T-helper 1 cell treated with Interleukin-12 subunit alpha and Interleukin-12 subunit beta and Interleukin-4 antibody, amounts not matched to agents 30 μg/mL and 1 μg/mL, for 36 hours (primary cell): ENCODE measurements at regions not wholly inside any gene's neighbourhood (a gene's known extent, or its start where the extent isn't known, plus 50 kb on each side); places are given as distances from the start of the nearest gene placed in this dataset.

Experiments
- H3K27ac Mint-ChIP-seq: one replicate; pipeline ENCODE4 v1.8.0; 2021; ENCODE audit warnings: mild to moderate bottlenecking, mixed read lengths
- H3K27me3 Mint-ChIP-seq: one replicate; pipeline ENCODE4 v1.8.0; 2021; ENCODE audit warnings: low read depth, mixed read lengths
- H3K36me3 Mint-ChIP-seq: one replicate; pipeline ENCODE4 v1.8.0; 2021; ENCODE audit warnings: low read depth, mixed read lengths
- H3K4me1 Mint-ChIP-seq: one replicate; pipeline ENCODE4 v1.8.0; 2021; ENCODE audit warnings: low read depth, mixed read lengths
- H3K4me3 Mint-ChIP-seq: one replicate; pipeline ENCODE4 v1.8.0; 2021; ENCODE audit warnings: mild to moderate bottlenecking, moderate library complexity, mixed read lengths
- H3K9me3 Mint-ChIP-seq: one replicate; pipeline ENCODE4 v1.8.0; 2021; ENCODE audit warnings: mixed read lengths

DNA sequence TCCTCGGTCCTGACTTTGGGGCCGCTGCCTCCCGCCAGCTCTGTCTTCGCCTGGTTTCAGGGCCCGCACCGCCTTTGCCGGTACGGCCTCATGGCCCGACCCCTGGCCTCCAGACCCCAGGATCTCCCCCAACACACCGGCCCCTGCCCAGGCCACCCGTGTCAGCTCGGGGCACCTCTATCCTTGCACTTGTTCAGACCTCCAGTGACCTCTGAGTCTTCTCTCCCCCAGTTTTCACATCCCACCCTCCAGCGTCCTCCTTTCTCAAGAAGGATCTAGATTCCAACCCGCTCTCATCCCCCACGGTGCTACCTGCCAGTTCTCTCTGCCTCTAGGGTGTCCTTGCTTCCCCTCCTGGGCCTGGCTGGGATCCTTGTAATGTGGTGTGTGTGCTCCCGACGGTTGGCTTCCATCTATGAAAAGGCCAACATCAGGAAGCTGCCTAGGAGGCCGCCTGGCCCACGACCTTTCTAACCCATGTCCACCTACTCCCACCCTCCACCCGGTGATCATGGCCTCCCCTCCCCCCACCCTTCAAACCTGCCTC, 61.1 kb downstream of the SPATA31C2 start:
- Mint-ChIP-seq H3K36me3 (peaks cover 2% of the 10 kb centered on the region), H3K27me3 (peaks cover 63% of the 10 kb centered on the region), H3K27ac (no peak overlapping the region), H3K9me3 (no peaks in the 10 kb centered on the region), H3K4me1 (peaks cover 11% of the 10 kb centered on the region), H3K4me3 (peak overlapping the region; percentile 89)

DNA sequence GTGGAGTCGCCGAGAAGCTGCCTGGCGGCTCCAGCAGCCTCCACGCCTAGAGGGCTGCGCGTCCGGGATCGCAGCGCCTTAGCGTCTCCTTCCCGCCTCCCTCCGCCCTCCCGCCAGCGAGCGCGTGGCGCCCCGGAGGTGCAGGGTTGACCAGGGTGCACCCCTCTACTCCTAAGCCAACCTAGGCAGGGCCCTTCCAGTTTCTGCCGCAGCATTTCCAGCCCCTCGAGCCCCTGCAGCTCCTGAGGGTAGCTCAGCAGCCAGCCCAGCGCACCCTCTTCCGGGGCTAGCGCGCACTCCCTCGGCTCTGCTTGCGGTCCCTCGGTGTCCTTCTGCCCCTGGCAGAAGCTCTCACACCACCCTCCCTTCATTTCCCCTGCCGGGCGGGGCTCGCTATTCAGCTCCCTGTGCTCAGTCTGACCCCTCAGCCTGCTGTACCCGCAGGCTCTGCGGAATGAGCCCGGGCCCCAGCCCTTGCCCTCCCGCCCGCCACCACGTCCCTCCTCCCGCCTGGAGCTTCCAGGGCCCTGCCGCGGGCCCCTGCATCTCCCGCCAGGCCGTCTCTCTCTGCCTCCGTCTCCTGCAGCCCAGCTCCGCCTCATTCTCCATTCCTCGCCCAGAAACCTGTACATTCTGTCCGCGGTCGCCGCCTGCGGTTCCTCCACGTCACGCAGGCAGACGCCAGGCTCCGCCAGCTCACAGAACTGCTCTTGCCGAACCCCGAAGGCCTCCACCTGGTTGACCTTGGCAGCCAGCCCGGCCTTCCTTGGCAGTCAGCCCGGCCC, 61.8 kb downstream of the SPATA31C2 start:
- Mint-ChIP-seq H3K9me3 (no peaks in the 10 kb centered on the region), H3K4me3 (peak overlapping the region; percentile 89), H3K27me3 (peaks cover 70% of the 10 kb centered on the region), H3K36me3 (peaks cover 2% of the 10 kb centered on the region), H3K27ac (no peak overlapping the region), H3K4me1 (peaks cover 11% of the 10 kb centered on the region)

DNA sequence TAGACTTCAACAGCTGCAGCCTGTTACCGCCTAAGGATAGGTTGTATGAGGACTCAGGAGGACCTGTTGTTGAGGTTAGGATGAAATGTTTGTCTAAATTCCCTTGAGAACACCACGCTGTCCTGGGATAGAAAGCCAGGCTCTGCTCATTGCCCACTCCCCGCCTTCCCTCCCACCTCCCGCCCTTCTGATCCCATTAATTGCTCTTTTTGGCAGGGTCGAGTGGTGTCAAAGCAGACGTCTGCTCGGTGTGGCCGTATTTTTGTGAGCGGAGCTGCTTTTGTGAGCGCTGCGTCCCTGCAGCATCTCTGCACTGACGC, 62.3 kb downstream of the SPATA31C2 start:
- Mint-ChIP-seq H3K4me1 (peaks cover 11% of the 10 kb centered on the region), H3K27me3 (peaks cover 75% of the 10 kb centered on the region), H3K4me3 (peak overlapping the region; percentile 89), H3K27ac (no peak overlapping the region), H3K36me3 (peaks cover 2% of the 10 kb centered on the region), H3K9me3 (no peaks in the 10 kb centered on the region)

DNA sequence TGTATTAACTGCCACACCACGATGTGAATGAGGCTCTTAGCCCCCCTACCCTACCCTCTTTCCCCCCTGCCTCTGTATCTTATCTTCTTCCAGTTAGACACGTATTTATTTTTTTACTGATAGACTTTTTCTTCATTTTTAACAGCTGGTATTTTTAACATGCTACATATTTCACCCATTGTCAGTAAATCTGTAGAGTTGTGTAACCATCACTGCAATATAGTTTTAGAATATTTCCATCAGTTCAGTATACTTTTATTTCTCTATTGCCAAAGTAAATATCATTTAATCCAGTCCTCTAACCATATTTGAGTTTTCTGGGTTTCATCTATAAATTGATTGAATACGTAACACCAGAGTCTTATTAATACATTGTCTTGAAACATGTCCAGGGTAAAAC, 62.8 kb downstream of the SPATA31C2 start:
- no peak overlapping the region for H3K27ac Mint-ChIP-seq
- peaks cover 77% of the 10 kb centered on the region for H3K27me3 Mint-ChIP-seq
- H3K4me1 Mint-ChIP-seq = peaks cover 11% of the 10 kb centered on the region
- peaks cover 2% of the 10 kb centered on the region for H3K36me3 Mint-ChIP-seq
- H3K4me3 Mint-ChIP-seq = peak overlapping the region; percentile 89
- no peaks in the 10 kb centered on the region for H3K9me3 Mint-ChIP-seq

DNA sequence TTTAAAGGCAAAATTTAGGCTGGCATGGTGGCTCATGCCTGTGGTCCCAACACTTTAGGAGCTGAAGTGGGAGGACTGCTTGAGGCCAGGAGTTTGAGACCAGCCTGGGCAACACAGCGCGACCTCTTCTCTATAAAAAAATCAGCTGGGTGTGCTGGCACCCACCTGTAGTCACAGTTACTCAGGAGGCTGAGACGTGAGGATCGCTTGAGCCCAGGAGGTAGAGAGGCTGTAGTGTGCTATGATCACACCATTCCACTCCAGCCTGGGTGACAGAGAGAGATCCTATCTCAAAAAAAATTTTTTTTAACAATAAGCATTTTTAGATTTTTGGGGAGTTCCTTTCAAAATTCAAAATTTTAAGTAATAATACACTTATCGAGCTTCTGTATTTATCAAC, 63.3 kb downstream of the SPATA31C2 start:
- H3K9me3 Mint-ChIP-seq = no peaks in the 10 kb centered on the region
- H3K27ac Mint-ChIP-seq = no peak overlapping the region
- H3K4me1 Mint-ChIP-seq = peaks cover 11% of the 10 kb centered on the region
- peaks cover 2% of the 10 kb centered on the region for H3K36me3 Mint-ChIP-seq
- H3K27me3 Mint-ChIP-seq = peaks cover 83% of the 10 kb centered on the region
- no peak overlapping the region for H3K4me3 Mint-ChIP-seq

DNA sequence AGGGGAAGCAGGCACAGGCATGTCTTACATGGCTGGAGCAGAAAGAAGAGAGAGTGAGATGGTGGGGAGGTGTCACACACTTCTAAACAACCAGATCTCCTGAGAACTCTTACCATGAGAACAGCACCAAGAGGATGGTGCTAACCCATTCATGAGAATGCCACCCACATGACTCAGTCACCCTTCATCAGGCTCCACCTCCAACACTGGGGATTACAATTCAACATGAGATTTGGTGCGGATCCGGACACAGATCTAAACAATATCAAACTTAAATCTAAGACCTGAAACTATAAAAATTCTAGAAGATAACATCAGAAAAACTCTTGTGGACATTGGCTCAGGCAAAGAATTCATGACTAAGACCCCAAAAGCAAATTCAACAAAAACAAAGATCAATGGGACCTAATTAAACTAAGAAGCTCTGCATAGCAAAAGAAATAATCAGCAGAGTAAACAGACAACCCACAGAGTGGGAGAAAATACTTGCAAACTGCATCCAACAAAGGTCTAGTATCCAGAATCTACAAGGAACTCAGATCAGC, 65.4 kb downstream of the SPATA31C2 start:
- Mint-ChIP-seq H3K4me1 (peaks cover 11% of the 10 kb centered on the region), H3K9me3 (no peaks in the 10 kb centered on the region), H3K27ac (no peak overlapping the region), H3K27me3 (peaks cover 75% of the 10 kb centered on the region), H3K36me3 (peaks cover 2% of the 10 kb centered on the region), H3K4me3 (no peak overlapping the region)

DNA sequence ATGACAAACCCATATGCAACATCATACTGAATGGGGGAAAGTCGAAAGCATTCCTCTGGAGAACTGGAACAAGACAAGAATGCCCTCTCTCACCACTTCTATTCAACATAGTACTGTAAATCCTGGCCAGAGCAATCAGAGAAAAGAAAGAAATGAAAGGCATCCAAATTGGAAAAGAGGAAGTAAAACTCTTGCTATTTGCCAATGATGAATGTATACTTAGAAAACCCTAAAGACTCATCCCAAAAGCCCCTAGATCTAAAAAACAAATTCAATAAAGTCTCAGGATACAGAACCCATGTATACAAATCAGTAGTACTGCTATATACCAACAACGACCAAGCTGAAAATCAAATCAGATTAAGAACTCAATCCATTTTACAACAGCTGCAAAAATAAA, 66.9 kb downstream of the SPATA31C2 start:
- H3K9me3 Mint-ChIP-seq = no peaks in the 10 kb centered on the region
- H3K4me3 Mint-ChIP-seq = no peak overlapping the region
- no peak overlapping the region for H3K27ac Mint-ChIP-seq
- H3K36me3 Mint-ChIP-seq = peaks cover 2% of the 10 kb centered on the region
- peaks cover 62% of the 10 kb centered on the region for H3K27me3 Mint-ChIP-seq
- peaks cover 7% of the 10 kb centered on the region for H3K4me1 Mint-ChIP-seq

DNA sequence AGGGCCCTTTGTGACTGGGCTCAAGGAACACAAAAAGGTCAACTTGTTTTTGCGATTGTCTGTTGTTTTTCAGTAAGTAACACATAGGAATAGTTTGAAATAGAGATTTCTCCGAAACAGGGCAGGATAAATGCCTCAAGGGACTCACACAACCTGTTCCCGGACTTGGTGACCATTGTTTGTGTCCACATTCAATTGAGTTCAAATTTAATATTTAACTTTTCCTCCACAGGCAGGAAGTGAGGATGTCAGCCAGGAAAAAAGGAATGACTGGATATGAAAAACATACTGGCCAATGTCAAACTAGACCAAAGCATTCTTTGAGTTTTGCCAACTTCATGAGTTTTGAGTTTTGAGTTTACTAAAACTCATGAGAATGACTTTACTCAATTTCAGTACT, 72.7 kb downstream of the SPATA31C2 start:
- no peak overlapping the region for H3K27ac Mint-ChIP-seq
- H3K9me3 Mint-ChIP-seq = no peaks in the 10 kb centered on the region
- H3K4me1 Mint-ChIP-seq = no peaks in the 10 kb centered on the region
- peaks cover 14% of the 10 kb centered on the region for H3K27me3 Mint-ChIP-seq
- H3K36me3 Mint-ChIP-seq = no peaks in the 10 kb centered on the region
- no peak overlapping the region for H3K4me3 Mint-ChIP-seq

DNA sequence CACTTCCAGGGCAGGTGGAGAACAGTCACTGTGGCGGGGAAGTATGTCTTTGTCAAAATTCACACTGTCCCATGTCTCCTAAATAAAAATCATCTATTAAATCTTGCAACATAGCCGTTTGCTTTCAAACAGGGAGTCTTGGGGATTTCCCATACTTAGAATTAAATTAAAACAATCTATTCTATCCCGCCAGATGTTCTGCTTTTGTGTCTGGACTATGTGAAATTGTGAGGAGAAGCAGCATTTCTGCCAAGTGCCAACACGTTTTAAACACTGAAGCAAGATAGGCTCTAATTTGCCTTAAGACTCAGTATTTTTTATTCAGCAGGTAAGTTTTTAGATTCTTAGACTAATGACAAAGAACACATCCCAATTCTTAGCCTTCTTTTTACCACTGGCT, 73.7 kb downstream of the SPATA31C2 start:
- Mint-ChIP-seq H3K4me1 (no peaks in the 10 kb centered on the region), H3K4me3 (no peak overlapping the region), H3K36me3 (no peaks in the 10 kb centered on the region), H3K27ac (no peak overlapping the region), H3K9me3 (no peaks in the 10 kb centered on the region), H3K27me3 (peaks cover 3% of the 10 kb centered on the region)

DNA sequence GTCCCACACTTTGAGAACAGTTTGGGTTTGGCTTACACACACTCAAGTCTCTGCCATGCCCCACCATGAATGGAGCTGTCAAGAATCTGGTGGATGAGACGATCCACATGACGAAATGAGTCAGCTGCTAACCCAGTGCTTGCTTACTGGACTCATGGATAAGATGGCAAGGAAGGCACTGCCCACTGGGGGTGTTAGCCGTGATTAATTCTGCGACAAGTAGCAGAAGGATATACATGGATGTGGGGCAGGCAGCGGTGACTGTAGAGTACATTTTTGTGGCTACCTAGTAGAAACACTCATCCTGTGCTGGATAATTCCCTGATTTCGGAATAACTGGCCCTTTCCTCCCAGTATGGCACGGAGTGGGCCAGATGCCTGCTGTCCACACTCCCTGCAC, 77.5 kb downstream of the SPATA31C2 start:
- no peaks in the 10 kb centered on the region for H3K9me3 Mint-ChIP-seq
- no peaks in the 10 kb centered on the region for H3K36me3 Mint-ChIP-seq
- no peaks in the 10 kb centered on the region for H3K27me3 Mint-ChIP-seq
- no peaks in the 10 kb centered on the region for H3K4me1 Mint-ChIP-seq
- no peak overlapping the region for H3K4me3 Mint-ChIP-seq
- no peak overlapping the region for H3K27ac Mint-ChIP-seq

DNA sequence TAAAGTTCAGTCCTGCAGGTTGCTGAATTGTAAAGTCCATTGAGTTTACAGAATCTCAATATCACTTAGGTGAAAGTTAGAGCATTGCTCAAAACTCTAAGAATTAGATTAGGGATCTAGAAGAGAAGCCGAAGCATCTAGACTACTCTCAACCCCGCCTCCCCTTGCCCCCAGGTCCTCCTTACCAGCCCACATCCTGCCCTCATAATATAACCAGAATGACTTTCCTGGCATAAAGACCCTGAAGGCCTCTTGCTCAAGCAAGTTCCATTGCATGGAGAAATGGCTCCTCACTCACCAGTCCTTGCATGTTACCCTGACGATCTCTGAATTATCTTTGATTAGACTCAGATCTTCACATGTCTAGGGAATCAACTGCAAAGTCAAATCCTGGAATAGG, 78.8 kb downstream of the SPATA31C2 start:
- no peaks in the 10 kb centered on the region for H3K27me3 Mint-ChIP-seq
- no peak overlapping the region for H3K27ac Mint-ChIP-seq
- H3K4me1 Mint-ChIP-seq = no peaks in the 10 kb centered on the region
- no peaks in the 10 kb centered on the region for H3K9me3 Mint-ChIP-seq
- no peak overlapping the region for H3K4me3 Mint-ChIP-seq
- H3K36me3 Mint-ChIP-seq = no peaks in the 10 kb centered on the region

DNA sequence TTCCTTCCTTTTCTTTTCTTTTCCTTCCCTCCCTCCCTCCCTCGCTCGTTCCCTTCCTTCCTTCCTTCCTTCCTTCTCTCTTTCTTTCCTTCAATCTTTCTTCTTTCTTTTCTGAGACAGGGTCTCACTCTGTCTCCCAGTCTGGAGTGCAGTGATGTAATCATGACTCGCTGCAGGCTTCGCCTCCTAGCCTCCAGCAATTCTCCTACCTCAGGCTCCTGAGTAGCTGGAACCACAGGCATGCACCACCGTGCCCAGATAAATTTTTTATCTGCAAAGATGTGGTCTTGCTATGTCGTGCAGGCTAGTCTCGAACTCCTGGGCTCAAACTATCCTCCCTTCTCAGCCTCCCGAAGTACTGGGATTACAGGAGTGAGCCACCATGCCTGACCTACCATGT, 81.4 kb downstream of the SPATA31C2 start:
- Mint-ChIP-seq H3K36me3 (no peaks in the 10 kb centered on the region), H3K4me3 (no peak overlapping the region), H3K4me1 (no peaks in the 10 kb centered on the region), H3K27me3 (no peaks in the 10 kb centered on the region), H3K9me3 (no peaks in the 10 kb centered on the region), H3K27ac (no peak overlapping the region)

DNA sequence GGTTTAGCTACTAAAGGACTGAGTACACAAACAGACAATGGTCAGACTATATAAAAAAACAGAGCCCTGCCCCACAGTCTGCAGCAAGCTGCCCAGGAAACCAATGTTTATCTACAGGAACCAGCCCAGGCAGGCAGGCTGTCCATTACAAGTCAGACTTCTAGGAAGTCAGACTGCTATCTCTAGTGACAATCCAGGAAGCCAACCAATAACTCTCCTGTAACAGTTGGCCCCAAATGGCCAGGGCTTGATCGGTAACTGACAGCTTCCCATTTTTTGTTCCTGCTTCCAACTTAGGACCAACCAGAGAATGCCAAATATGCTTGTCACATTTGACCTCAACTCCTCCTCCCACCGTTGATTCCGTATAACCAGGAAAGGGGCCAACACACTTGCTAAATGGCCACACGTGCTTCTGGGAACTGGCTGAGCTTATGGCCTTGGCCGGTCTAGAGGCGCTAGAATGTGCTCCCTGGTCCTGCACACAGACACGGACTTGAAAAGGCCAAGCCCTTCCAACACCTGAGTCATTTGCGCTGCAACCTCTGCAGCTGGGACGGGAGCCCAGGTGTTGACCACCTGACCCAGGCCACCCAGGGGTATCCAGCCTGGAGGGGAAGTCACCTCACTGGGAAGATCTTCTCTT, 79.6 kb upstream of the CDK20 start:
- no peaks in the 10 kb centered on the region for H3K27me3 Mint-ChIP-seq

DNA sequence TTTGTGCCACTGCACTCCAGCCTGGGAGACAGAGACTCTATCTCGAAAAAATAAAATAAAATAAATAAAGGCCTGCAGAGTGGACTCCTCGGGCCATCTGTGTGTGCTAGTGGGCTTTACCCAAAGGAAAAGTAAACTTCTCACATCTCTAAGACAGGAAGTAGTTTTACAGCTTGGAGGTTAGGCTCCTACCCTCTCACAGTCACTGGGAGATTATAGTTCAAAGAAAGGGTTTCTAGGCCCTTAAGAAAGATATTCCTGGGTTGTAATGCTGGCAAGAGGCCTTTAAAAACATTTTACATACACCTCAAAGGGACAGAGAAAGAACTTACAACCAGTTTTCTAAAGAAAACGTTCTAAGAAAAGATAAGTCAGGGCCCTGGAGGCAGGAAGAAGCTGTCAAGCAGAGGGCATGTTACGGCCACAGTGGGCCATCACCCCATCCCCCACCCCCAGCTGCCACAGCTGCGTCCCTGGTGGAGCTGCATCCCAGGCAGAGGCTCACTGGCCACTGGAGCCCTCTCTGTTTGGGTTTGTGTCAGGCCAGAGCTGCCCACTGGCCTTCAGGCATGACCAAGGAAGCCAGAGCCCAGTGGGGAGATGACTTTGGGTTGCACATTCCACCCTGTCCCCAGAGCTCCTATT, 78.1 kb upstream of the CDK20 start:
- Mint-ChIP-seq H3K36me3 (no peaks in the 10 kb centered on the region), H3K4me1 (peaks cover 3% of the 10 kb centered on the region), H3K27ac (no peak overlapping the region), H3K4me3 (no peak overlapping the region), H3K9me3 (no peaks in the 10 kb centered on the region), H3K27me3 (no peaks in the 10 kb centered on the region)

More for the DNA sequence above, 79.6 kb upstream of the CDK20 start:
- Mint-ChIP-seq H3K4me3 (no peak overlapping the region), H3K36me3 (no peaks in the 10 kb centered on the region), H3K4me1 (no peaks in the 10 kb centered on the region), H3K9me3 (no peaks in the 10 kb centered on the region), H3K27ac (no peak overlapping the region)

DNA sequence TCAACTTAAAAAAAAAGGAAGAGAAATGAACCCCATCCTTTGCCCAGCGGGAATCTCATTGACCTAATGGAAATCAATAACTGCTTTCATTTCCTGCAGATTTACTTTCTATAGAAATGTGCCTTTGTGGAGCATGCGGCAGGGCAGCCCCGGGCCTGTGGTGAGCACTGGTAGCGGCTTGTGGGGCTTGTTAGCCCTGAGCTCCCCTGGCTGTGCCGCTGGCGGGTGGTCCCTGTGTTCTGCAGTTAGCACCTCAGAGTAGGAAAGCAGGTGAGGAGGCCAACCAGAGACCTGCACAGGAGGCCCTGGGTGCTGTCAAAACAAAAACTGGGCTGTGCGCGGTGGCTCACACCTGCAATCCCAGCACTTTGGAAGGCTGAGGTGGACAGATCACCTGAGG, 76.8 kb upstream of the CDK20 start:
- Mint-ChIP-seq H3K4me1 (peaks cover 3% of the 10 kb centered on the region), H3K27me3 (no peaks in the 10 kb centered on the region), H3K36me3 (no peaks in the 10 kb centered on the region), H3K9me3 (peaks cover 1% of the 10 kb centered on the region), H3K27ac (no peak overlapping the region), H3K4me3 (no peak overlapping the region)
